A549 (cell line): ENCODE measurements at regions not wholly inside any gene's neighbourhood (a gene's known extent, or its start where the extent isn't known, plus 50 kb on each side); places are given as distances from the start of the nearest gene placed in this dataset.

Experiments
- ATAC-seq, 2 experiments: fragments of 200-7000 bp in 1 of 2; fragments of >200 bp in 1 of 2; cut with Nextera tagmentation in 1 of 2; cut with Tn5 transposase in 1 of 2; 3 replicates each; pipeline versions ENCODE4 v1.8.0 to v1.9.1; 2018 to 2020; ENCODE audit warnings: mild to moderate bottlenecking in 1 of 2, moderate library complexity in 1 of 2
- CTCF ChIA-PET: fragments of 300-600 bp; sonication (Branson Sonifier 250); formaldehyde crosslinking; extraction: SDS; loops from one replicate; lab custom pipeline; 2021; ENCODE audit warnings: antibody characterized with exemption, inconsistent platforms; lab: Yijun Ruan, JAX
- POLR2A ChIA-PET: fragments of 350-600 bp; formaldehyde crosslinking; extraction: SDS; loops from one replicate; lab custom pipeline; 2021; ENCODE audit warnings: antibody characterized with exemption, inconsistent platforms; lab: Yijun Ruan, JAX
- DNase-seq, 2 experiments: peaks; one replicate each; pipeline versions ENCODE4 v3.0.0 to v3.0.0-alpha.2; 2011 to 2016; ENCODE audit warnings: low read depth in 1 of 2, low spot score in 1 of 2
- FAIRE-seq: peaks from 2 replicates; lab custom pipeline; 2011; peaks lifted over from hg19 to GRCh38; lab: Jason Lieb, UNC
- H3K27ac ChIP-seq, 2 experiments: fragments of >200 bp; sonication (Bioruptor Twin); formaldehyde crosslinking; 3 replicates each; pipeline ENCODE4 v1.5.1; 2016 to 2017
- H3K4me1 ChIP-seq: fragments of >200 bp; sonication (Bioruptor Twin); formaldehyde crosslinking; 3 replicates; pipeline ENCODE4 v1.6.1; 2016
- H3K4me2 ChIP-seq: fragments of >200 bp; sonication (Bioruptor Twin); formaldehyde crosslinking; 3 replicates; pipeline ENCODE4 v1.6.1; 2016
- H3K4me3 ChIP-seq: fragments of >200 bp; sonication (Bioruptor Twin); formaldehyde crosslinking; 3 replicates; pipeline ENCODE4 v1.5.1; 2016
- H3K9me3 ChIP-seq: fragments of >200 bp; sonication (Bioruptor Twin); formaldehyde crosslinking; 3 replicates; pipeline ENCODE4 v1.6.1; 2016
- BHLHE40 ChIP-seq: IDR thresholded peaks from 2 replicates; pipeline ENCODE4 v1.6.1; 2012; ENCODE audit warnings: low read depth, low read length, inconsistent platforms
- CEBPB ChIP-seq, 2 experiments: fragments of >200 bp in 1 of 2; sonication (Bioruptor Twin) in 1 of 2; formaldehyde crosslinking in 1 of 2; IDR thresholded peaks; 2 replicates each; pipeline ENCODE4 v1.6.1; 2012 to 2016
- CHD4 ChIP-seq: fragments of 200-600 bp; sonication (generic); IDR thresholded peaks from 2 replicates; pipeline ENCODE4 v1.6.1; 2016; ENCODE audit warnings: antibody characterized with exemption, mild to moderate bottlenecking, borderline replicate concordance
- CTCF ChIP-seq: fragments of >200 bp; sonication (Bioruptor Twin); formaldehyde crosslinking; IDR thresholded peaks from 3 replicates; pipeline ENCODE4 v1.5.1; 2016
- EHF ChIP-seq: fragments of 250-450 bp; sonication (Bioruptor Pico); IDR thresholded peaks from 2 replicates; pipeline ENCODE4 v1.5.0; 2020; ENCODE audit warnings: mild to moderate bottlenecking
- EHMT2 ChIP-seq: fragments of 200-600 bp; sonication (generic); IDR thresholded peaks from 2 replicates; pipeline ENCODE4 v1.6.1; 2016; ENCODE audit warnings: antibody characterized with exemption, low read depth, mild to moderate bottlenecking, moderate library complexity
- FOSB ChIP-seq: fragments of 250-450 bp; sonication (Bioruptor Pico); IDR thresholded peaks from 2 replicates; pipeline ENCODE4 v1.5.0; 2020; ENCODE audit warnings: mild to moderate bottlenecking, moderate library complexity
- JUN ChIP-seq, 2 experiments: fragments of >200 bp; sonication (Bioruptor Twin); formaldehyde crosslinking; IDR thresholded peaks; 2 replicates in 1 of 2; 3 replicates in 1 of 2; pipeline ENCODE4 v1.6.1; 2016 to 2017
- KDM1A ChIP-seq: fragments of 200-600 bp; sonication (generic); IDR thresholded peaks from 2 replicates; pipeline ENCODE4 v1.6.1; 2016; ENCODE audit warnings: low read depth, mild to moderate bottlenecking
- KDM5A ChIP-seq: fragments of 200-600 bp; sonication (generic); IDR thresholded peaks from 2 replicates; pipeline ENCODE4 v1.6.1; 2016; ENCODE audit warnings: antibody characterized with exemption, mild to moderate bottlenecking
- NPAS2 ChIP-seq: fragments of 250-450 bp; sonication (Bioruptor Pico); IDR thresholded peaks from 2 replicates; pipeline ENCODE4 v1.8.0; 2022; ENCODE audit warnings: mild to moderate bottlenecking, moderate library complexity, borderline replicate concordance
- PBX3 ChIP-seq: IDR thresholded peaks from 2 replicates; pipeline ENCODE4 v1.6.1; 2012
- PHF8 ChIP-seq: fragments of 200-600 bp; sonication (generic); IDR thresholded peaks from 2 replicates; pipeline ENCODE4 v1.6.1; 2016; ENCODE audit warnings: low read depth, mild to moderate bottlenecking, antibody characterized with exemption, moderate library complexity, borderline replicate concordance
- POLR2AphosphoS2 ChIP-seq: conservative IDR thresholded peaks from 2 replicates; pipeline ENCODE4 v1.6.1; 2012; ENCODE audit warnings: low read length, improper control_type of control experiment, inconsistent platforms
- SREBF2 ChIP-seq: fragments of 450-650 bp; IDR thresholded peaks from 2 replicates; pipeline ENCODE4 v1.6.1; 2014; ENCODE audit warnings: mild to moderate bottlenecking, moderate library complexity
- TFCP2L1 ChIP-seq: fragments of 250-450 bp; sonication (Bioruptor Pico); IDR thresholded peaks from 2 replicates; pipeline ENCODE4 v1.5.0; 2021; ENCODE audit warnings: mild to moderate bottlenecking
- ZC3H11A ChIP-seq: fragments of 450-650 bp; IDR thresholded peaks from 2 replicates; pipeline ENCODE4 v1.6.1; 2014; ENCODE audit warnings: antibody characterized with exemption, mild to moderate bottlenecking
- WGBS: methylation state at CpG from one replicate; pipeline ENCODE4 v1.1.6; 2017; ENCODE audit errors: missing lambda C conversion rate; 5-methylcytosine and 5-hydroxymethylcytosine counted together

GRCh38 chr3:135349254-135349948, 554.3 kb downstream of the EPHB1 start:
- Histone ChIP-seq H3K27ac (no peak overlapping the region), H3K4me1 (no peaks in the 10 kb centered on the region), H3K9me3 (no peaks in the 10 kb centered on the region)
- 23% methylated on average over 8 of the region's 8 CpGs for WGBS
- no peak for FAIRE-seq
- POLR2A ChIA-PET, result no interaction called here
- CTCF ChIA-PET, result no interaction called here
- TF ChIP-seq POLR2AphosphoS2, result no peak
- TF ChIP-seq BHLHE40, result no peak
- no peak for TF ChIP-seq JUN (IDR thresholded peaks at IDR 0.05)
- TF ChIP-seq, all 56 proteins: peak for 0
- no peak overlapping the region for H3K4me2 ChIP-seq
- ATAC-seq (no peak), DNase-seq (no peak)
- H3K4me3 ChIP-seq, result no peak overlapping the region

- FAIRE-seq, result no peak
- no peak for ATAC-seq
- WGBS, result 34% methylated on average over 8 of the region's 8 CpGs
- H3K27ac ChIP-seq, result no peak overlapping the region
- no peak for TF ChIP-seq EHMT2
- TF ChIP-seq, all 56 proteins: peak for 0
- Histone ChIP-seq H3K4me2 (no peak overlapping the region), H3K9me3 (no peaks in the 10 kb centered on the region), H3K4me3 (no peak overlapping the region), H3K4me1 (no peaks in the 10 kb centered on the region)
- CTCF ChIA-PET, result no interaction called here
- POLR2A ChIA-PET, result no interaction called here
- no peak for DNase-seq
Observed at GRCh38 chr3:135352213-135352612, 557.2 kb downstream of the EPHB1 start.

- FAIRE-seq, result no peak
- WGBS, result 0% methylated on average over 3 of the region's 3 CpGs
Observed at GRCh38 chr3:135362889-135363288, 567.8 kb downstream of the EPHB1 start.

GRCh38 chr3:135364676-135365075, 569.6 kb downstream of the EPHB1 start:
- H3K27ac ChIP-seq, result no peak overlapping the region
- no peak for ATAC-seq
- DNase-seq, result no peak
- TF ChIP-seq PBX3 (no peak), PHF8 (no peak), NPAS2 (CRISPR knock-in tag) (no peak), EHF (CRISPR knock-in tag) (no peak), TFCP2L1 (CRISPR knock-in tag) (no peak), ZC3H11A (no peak), FOSB (no peak), CEBPB (IDR thresholded peaks at IDR 0.05) (no peak), CHD4 (no peak), KDM1A (no peak)
- no peak overlapping the region for H3K4me3 ChIP-seq
- no peak overlapping the region for H3K4me2 ChIP-seq
- H3K9me3 ChIP-seq, result no peaks in the 10 kb centered on the region
- FAIRE-seq, result no peak
- no peaks in the 10 kb centered on the region for H3K4me1 ChIP-seq
- CTCF ChIA-PET, result no interaction called here
- POLR2A ChIA-PET, result no interaction called here

More at GRCh38 chr3:135362889-135363288, 567.8 kb downstream of the EPHB1 start:
- CTCF ChIA-PET, result no interaction called here
- no peaks in the 10 kb centered on the region for H3K9me3 ChIP-seq
- no peak overlapping the region for H3K4me2 ChIP-seq
- TF ChIP-seq SREBF2 (no peak), CTCF (no peak), EHMT2 (no peak), KDM5A (no peak)
- H3K4me3 ChIP-seq, result no peak overlapping the region
- ATAC-seq, result no peak
- POLR2A ChIA-PET, result no interaction called here
- H3K4me1 ChIP-seq, result no peaks in the 10 kb centered on the region
- no peak overlapping the region for H3K27ac ChIP-seq
- DNase-seq, result no peak
